Prostate gland (tissue), 2 donors: ENCODE measurements at regions not wholly inside any gene's neighbourhood (a gene's known extent, or its start where the extent isn't known, plus 50 kb on each side); places are given as distances from the start of the nearest gene placed in this dataset.

Source experiments
- POLR2A ChIP-seq: fragments of 450-650 bp; IDR thresholded peaks from one replicate; pipeline ENCODE4 v1.6.1; 2016; ENCODE audit warnings: antibody characterized with exemption, mild to moderate bottlenecking
- POLR2AphosphoS5 ChIP-seq: sonication (generic); formaldehyde crosslinking; IDR thresholded peaks from one replicate; pipeline ENCODE4 v1.6.1; 2017; ENCODE audit warnings: antibody characterized with exemption
- TF ChIP-seq, protein P1 (sequence below), 4 experiments: fragments of 200-600 bp in 2 of 4; fragments of 450-650 bp in 2 of 4; sonication (generic) in 2 of 4; IDR thresholded peaks; 1 replicate in 3 of 4; 2 replicates in 1 of 4; pipeline ENCODE4 v1.5.1; 2016 to 2019; ENCODE audit warnings: antibody characterized with exemption in 4 of 4, mild to moderate bottlenecking in 2 of 4, moderate library complexity in 2 of 4

DNA sequence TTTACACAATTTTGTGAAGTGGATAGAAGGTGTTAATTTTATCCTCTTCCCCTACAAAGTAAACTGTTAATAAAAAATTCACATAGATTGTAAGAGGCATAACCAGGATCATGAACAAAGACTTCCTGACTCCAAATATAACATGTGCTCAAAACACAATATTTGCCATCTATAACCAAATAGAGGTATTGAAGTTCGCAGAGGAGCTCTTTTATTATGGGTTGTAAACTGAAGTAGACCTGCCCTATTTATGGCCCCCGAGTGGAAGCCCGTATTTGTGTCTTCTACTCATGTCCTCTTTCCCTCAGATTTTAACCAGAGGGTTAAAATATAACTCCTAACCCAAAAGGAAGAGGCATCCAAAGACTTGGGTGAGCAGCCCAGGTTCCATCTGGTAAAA is 285.6 kb upstream of the COL8A1 start:
- no peak for TF ChIP-seq POLR2A
- TF ChIP-seq, protein P1, sequence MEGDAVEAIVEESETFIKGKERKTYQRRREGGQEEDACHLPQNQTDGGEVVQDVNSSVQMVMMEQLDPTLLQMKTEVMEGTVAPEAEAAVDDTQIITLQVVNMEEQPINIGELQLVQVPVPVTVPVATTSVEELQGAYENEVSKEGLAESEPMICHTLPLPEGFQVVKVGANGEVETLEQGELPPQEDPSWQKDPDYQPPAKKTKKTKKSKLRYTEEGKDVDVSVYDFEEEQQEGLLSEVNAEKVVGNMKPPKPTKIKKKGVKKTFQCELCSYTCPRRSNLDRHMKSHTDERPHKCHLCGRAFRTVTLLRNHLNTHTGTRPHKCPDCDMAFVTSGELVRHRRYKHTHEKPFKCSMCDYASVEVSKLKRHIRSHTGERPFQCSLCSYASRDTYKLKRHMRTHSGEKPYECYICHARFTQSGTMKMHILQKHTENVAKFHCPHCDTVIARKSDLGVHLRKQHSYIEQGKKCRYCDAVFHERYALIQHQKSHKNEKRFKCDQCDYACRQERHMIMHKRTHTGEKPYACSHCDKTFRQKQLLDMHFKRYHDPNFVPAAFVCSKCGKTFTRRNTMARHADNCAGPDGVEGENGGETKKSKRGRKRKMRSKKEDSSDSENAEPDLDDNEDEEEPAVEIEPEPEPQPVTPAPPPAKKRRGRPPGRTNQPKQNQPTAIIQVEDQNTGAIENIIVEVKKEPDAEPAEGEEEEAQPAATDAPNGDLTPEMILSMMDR (IDR thresholded peaks at IDR 0.05), result no peak
- TF ChIP-seq POLR2AphosphoS5, result no peak
